WTC11 (cell line): ENCODE measurements at regions not wholly inside any gene's neighbourhood (a gene's known extent, or its start where the extent isn't known, plus 50 kb on each side); places are given as distances from the start of the nearest gene placed in this dataset.

Experiments used
- ATAC-seq: fragments of 200-7000 bp; cut with Tn5 transposase; 2 replicates; pipeline ENCODE4 v1.10.0; 2021; ENCODE audit warnings: mild to moderate bottlenecking, moderate library complexity
- CTCF ChIA-PET: fragments of 300-600 bp; sonication (Branson Sonifier 250); formaldehyde crosslinking; loops from one replicate; lab custom pipeline; 2021; ENCODE audit warnings: antibody characterized with exemption; lab: Charles Lee
- POLR2A ChIA-PET: fragments of 350-600 bp; sonication (Branson Sonifier 250); formaldehyde crosslinking; loops from one replicate; lab custom pipeline; 2021; ENCODE audit warnings: antibody characterized with exemption; lab: Charles Lee
- DNase-seq: peaks from one replicate; pipeline ENCODE4 v3.0.0; 2021; ENCODE audit warnings: low spot score
- H3K27ac Mint-ChIP-seq: 2 replicates; pipeline ENCODE4 v1.8.0; 2021; ENCODE audit warnings: mixed read lengths
- H3K27me3 Mint-ChIP-seq: 2 replicates; pipeline ENCODE4 v1.8.0; 2021; ENCODE audit warnings: low read depth, mild to moderate bottlenecking, moderate library complexity, mixed read lengths
- H3K36me3 Mint-ChIP-seq: 2 replicates; pipeline ENCODE4 v1.8.0; 2021; ENCODE audit warnings: mixed read lengths
- H3K4me1 Mint-ChIP-seq: 2 replicates; pipeline ENCODE4 v1.8.0; 2022; ENCODE audit warnings: mixed read lengths
- H3K4me3 Mint-ChIP-seq: 2 replicates; pipeline ENCODE4 v1.8.0; 2021; ENCODE audit warnings: mild to moderate bottlenecking, moderate library complexity, mixed read lengths
- H3K9me3 Mint-ChIP-seq: 2 replicates; pipeline ENCODE4 v1.8.0; 2021; ENCODE audit warnings: mixed read lengths
- FOXK1 ChIP-seq: sonication (generic); formaldehyde crosslinking; IDR thresholded peaks from 2 replicates; pipeline ENCODE4 v1.8.0; 2022; ENCODE audit warnings: mild to moderate bottlenecking, moderate library complexity, missing genetic modification reagents
- GRHL2 ChIP-seq: fragments of 250-450 bp; sonication (Bioruptor Pico); IDR thresholded peaks from 2 replicates; pipeline ENCODE4 v1.8.0; 2022; ENCODE audit warnings: mild to moderate bottlenecking, moderate library complexity; ENCODE audit not compliant: insufficient replicate concordance, severe bottlenecking
- GTF2I ChIP-seq: fragments of 250-450 bp; sonication (Bioruptor Pico); conservative IDR thresholded peaks from 2 replicates; pipeline ENCODE4 v1.4.0; 2021; ENCODE audit warnings: mild to moderate bottlenecking
- HMGA2 ChIP-seq: fragments of 250-450 bp; sonication (Bioruptor Pico); IDR thresholded peaks from 2 replicates; pipeline ENCODE4 v1.4.0; 2021; ENCODE audit warnings: mild to moderate bottlenecking, moderate library complexity
- MXD4 ChIP-seq: fragments of 250-450 bp; sonication (Bioruptor Pico); IDR thresholded peaks from 2 replicates; pipeline ENCODE4 v1.8.0; 2021; ENCODE audit warnings: mild to moderate bottlenecking, moderate library complexity, borderline replicate concordance
- PRRX2 ChIP-seq: fragments of 250-450 bp; sonication (Bioruptor Pico); IDR thresholded peaks from 2 replicates; pipeline ENCODE4 v1.8.0; 2021; ENCODE audit warnings: mild to moderate bottlenecking
- RELA ChIP-seq: sonication (generic); formaldehyde crosslinking; IDR thresholded peaks from 2 replicates; pipeline ENCODE4 v1.8.1; 2022; ENCODE audit warnings: missing genetic modification reagents, mild to moderate bottlenecking, borderline replicate concordance
- RORB ChIP-seq: fragments of 250-450 bp; sonication (Bioruptor Pico); IDR thresholded peaks from 2 replicates; pipeline ENCODE4 v1.9.0; 2021; ENCODE audit warnings: mild to moderate bottlenecking
- SMAD3 ChIP-seq: sonication (generic); formaldehyde crosslinking; IDR thresholded peaks from 2 replicates; pipeline ENCODE4 v1.8.0; 2022; ENCODE audit warnings: missing genetic modification reagents, mild to moderate bottlenecking, borderline replicate concordance
- SMAD4 ChIP-seq: sonication (generic); formaldehyde crosslinking; IDR thresholded peaks from 2 replicates; pipeline ENCODE4 v1.8.0; 2022; ENCODE audit warnings: mild to moderate bottlenecking, missing genetic modification reagents
- SOX15 ChIP-seq: fragments of 250-450 bp; sonication (Bioruptor Pico); IDR thresholded peaks from 2 replicates; pipeline ENCODE4 v1.9.0; 2021; ENCODE audit warnings: mild to moderate bottlenecking
- TCF7 ChIP-seq: sonication (generic); formaldehyde crosslinking; IDR thresholded peaks from 2 replicates; pipeline ENCODE4 v1.8.0; 2022; ENCODE audit warnings: mild to moderate bottlenecking, low read depth, missing genetic modification reagents, moderate library complexity
- ZNF396 ChIP-seq: fragments of 250-450 bp; sonication (Bioruptor Pico); IDR thresholded peaks from 2 replicates; pipeline ENCODE4 v1.8.0; 2021; ENCODE audit warnings: mild to moderate bottlenecking, moderate library complexity, borderline replicate concordance
- TF ChIP-seq, protein P1 (sequence below): sonication (generic); formaldehyde crosslinking; IDR thresholded peaks from 2 replicates; pipeline ENCODE4 v1.8.1; 2023; ENCODE audit warnings: mild to moderate bottlenecking, missing genetic modification reagents, moderate library complexity
- TF ChIP-seq, protein P2 (sequence below): sonication (generic); formaldehyde crosslinking; IDR thresholded peaks from 2 replicates; pipeline ENCODE4 v1.8.0; 2023; ENCODE audit warnings: mild to moderate bottlenecking, missing genetic modification reagents
- TF ChIP-seq, protein P3 (sequence below): fragments of 250-450 bp; sonication (Bioruptor Pico); IDR thresholded peaks from 2 replicates; pipeline ENCODE4 v1.9.0; 2021; ENCODE audit warnings: mild to moderate bottlenecking
- TF ChIP-seq, protein P4 (sequence below): sonication (generic); formaldehyde crosslinking; IDR thresholded peaks from 2 replicates; pipeline ENCODE4 v1.8.1; 2023; ENCODE audit warnings: mild to moderate bottlenecking, missing genetic modification reagents, moderate library complexity
- TF ChIP-seq, protein P5 (sequence below): sonication (generic); formaldehyde crosslinking; IDR thresholded peaks from 2 replicates; pipeline ENCODE4 v1.8.1; 2023; ENCODE audit warnings: mild to moderate bottlenecking, missing genetic modification reagents
- TF ChIP-seq, protein P6 (sequence below): sonication (generic); formaldehyde crosslinking; IDR thresholded peaks from 2 replicates; pipeline ENCODE4 v1.8.0; 2022; ENCODE audit warnings: mild to moderate bottlenecking, missing genetic modification reagents
- TF ChIP-seq, protein P7 (sequence below): fragments of 250-450 bp; sonication (Bioruptor Pico); IDR thresholded peaks from 2 replicates; pipeline ENCODE4 v1.8.0; 2021; ENCODE audit warnings: mild to moderate bottlenecking
- TF ChIP-seq, protein P8 (sequence below): fragments of 250-450 bp; sonication (Bioruptor Pico); IDR thresholded peaks from 2 replicates; pipeline ENCODE4 v1.9.0; 2021; ENCODE audit warnings: moderate library complexity, mild to moderate bottlenecking, inconsistent platforms, borderline replicate concordance
- TF ChIP-seq, protein P9 (sequence below): fragments of 250-450 bp; sonication (Bioruptor Pico); conservative IDR thresholded peaks from 2 replicates; pipeline ENCODE4 v1.9.0; 2021; ENCODE audit warnings: mild to moderate bottlenecking

DNA sequence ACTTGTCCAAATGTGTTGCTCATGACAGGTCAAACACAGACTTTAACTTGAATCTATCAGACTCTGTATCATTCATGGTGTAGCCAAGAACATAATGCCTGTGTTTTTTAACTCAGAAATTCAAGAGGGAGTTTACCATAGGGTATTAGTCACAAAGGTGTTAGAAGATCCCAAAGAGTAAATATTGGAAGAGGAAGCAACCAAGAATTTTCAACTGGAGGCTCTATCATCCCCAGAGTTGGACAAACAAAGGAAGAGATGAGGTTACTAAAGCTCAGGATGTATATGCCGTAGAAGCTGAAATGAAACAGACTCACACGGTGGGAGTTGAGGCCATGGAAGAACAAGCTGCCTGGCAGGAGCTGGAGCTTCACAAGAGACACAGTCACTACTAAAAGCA lies 116.2 kb upstream of the COL8A1 start (continued):
- TF ChIP-seq, protein P1, sequence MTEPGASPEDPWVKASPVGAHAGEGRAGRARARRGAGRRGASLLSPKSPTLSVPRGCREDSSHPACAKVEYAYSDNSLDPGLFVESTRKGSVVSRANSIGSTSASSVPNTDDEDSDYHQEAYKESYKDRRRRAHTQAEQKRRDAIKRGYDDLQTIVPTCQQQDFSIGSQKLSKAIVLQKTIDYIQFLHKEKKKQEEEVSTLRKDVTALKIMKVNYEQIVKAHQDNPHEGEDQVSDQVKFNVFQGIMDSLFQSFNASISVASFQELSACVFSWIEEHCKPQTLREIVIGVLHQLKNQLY (CRISPR knock-in tag): no peak
- TF ChIP-seq SOX15 (CRISPR knock-in tag) (no peak), HMGA2 (CRISPR knock-in tag) (no peak), GRHL2 (CRISPR knock-in tag) (no peak), RELA (CRISPR knock-in tag) (no peak), TCF7 (CRISPR knock-in tag) (no peak), PRRX2 (no peak), ZNF396 (CRISPR knock-in tag) (no peak), SMAD4 (no peak), FOXK1 (no peak)
- TF ChIP-seq, protein P2, sequence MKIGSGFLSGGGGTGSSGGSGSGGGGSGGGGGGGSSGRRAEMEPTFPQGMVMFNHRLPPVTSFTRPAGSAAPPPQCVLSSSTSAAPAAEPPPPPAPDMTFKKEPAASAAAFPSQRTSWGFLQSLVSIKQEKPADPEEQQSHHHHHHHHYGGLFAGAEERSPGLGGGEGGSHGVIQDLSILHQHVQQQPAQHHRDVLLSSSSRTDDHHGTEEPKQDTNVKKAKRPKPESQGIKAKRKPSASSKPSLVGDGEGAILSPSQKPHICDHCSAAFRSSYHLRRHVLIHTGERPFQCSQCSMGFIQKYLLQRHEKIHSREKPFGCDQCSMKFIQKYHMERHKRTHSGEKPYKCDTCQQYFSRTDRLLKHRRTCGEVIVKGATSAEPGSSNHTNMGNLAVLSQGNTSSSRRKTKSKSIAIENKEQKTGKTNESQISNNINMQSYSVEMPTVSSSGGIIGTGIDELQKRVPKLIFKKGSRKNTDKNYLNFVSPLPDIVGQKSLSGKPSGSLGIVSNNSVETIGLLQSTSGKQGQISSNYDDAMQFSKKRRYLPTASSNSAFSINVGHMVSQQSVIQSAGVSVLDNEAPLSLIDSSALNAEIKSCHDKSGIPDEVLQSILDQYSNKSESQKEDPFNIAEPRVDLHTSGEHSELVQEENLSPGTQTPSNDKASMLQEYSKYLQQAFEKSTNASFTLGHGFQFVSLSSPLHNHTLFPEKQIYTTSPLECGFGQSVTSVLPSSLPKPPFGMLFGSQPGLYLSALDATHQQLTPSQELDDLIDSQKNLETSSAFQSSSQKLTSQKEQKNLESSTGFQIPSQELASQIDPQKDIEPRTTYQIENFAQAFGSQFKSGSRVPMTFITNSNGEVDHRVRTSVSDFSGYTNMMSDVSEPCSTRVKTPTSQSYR (CRISPR knock-in tag): no peak
- TF ChIP-seq, protein P3, sequence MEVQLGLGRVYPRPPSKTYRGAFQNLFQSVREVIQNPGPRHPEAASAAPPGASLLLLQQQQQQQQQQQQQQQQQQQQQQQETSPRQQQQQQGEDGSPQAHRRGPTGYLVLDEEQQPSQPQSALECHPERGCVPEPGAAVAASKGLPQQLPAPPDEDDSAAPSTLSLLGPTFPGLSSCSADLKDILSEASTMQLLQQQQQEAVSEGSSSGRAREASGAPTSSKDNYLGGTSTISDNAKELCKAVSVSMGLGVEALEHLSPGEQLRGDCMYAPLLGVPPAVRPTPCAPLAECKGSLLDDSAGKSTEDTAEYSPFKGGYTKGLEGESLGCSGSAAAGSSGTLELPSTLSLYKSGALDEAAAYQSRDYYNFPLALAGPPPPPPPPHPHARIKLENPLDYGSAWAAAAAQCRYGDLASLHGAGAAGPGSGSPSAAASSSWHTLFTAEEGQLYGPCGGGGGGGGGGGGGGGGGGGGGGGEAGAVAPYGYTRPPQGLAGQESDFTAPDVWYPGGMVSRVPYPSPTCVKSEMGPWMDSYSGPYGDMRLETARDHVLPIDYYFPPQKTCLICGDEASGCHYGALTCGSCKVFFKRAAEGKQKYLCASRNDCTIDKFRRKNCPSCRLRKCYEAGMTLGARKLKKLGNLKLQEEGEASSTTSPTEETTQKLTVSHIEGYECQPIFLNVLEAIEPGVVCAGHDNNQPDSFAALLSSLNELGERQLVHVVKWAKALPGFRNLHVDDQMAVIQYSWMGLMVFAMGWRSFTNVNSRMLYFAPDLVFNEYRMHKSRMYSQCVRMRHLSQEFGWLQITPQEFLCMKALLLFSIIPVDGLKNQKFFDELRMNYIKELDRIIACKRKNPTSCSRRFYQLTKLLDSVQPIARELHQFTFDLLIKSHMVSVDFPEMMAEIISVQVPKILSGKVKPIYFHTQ (CRISPR knock-in tag): no peak
- TF ChIP-seq, protein P4, sequence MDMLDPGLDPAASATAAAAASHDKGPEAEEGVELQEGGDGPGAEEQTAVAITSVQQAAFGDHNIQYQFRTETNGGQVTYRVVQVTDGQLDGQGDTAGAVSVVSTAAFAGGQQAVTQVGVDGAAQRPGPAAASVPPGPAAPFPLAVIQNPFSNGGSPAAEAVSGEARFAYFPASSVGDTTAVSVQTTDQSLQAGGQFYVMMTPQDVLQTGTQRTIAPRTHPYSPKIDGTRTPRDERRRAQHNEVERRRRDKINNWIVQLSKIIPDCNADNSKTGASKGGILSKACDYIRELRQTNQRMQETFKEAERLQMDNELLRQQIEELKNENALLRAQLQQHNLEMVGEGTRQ: no peak
- TF ChIP-seq, protein P5, sequence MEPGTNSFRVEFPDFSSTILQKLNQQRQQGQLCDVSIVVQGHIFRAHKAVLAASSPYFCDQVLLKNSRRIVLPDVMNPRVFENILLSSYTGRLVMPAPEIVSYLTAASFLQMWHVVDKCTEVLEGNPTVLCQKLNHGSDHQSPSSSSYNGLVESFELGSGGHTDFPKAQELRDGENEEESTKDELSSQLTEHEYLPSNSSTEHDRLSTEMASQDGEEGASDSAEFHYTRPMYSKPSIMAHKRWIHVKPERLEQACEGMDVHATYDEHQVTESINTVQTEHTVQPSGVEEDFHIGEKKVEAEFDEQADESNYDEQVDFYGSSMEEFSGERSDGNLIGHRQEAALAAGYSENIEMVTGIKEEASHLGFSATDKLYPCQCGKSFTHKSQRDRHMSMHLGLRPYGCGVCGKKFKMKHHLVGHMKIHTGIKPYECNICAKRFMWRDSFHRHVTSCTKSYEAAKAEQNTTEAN: no peak
- TF ChIP-seq, protein P6, sequence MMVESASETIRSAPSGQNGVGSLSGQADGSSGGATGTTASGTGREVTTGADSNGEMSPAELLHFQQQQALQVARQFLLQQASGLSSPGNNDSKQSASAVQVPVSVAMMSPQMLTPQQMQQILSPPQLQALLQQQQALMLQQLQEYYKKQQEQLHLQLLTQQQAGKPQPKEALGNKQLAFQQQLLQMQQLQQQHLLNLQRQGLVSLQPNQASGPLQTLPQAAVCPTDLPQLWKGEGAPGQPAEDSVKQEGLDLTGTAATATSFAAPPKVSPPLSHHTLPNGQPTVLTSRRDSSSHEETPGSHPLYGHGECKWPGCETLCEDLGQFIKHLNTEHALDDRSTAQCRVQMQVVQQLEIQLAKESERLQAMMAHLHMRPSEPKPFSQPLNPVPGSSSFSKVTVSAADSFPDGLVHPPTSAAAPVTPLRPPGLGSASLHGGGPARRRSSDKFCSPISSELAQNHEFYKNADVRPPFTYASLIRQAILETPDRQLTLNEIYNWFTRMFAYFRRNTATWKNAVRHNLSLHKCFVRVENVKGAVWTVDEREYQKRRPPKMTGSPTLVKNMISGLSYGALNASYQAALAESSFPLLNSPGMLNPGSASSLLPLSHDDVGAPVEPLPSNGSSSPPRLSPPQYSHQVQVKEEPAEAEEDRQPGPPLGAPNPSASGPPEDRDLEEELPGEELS (CRISPR knock-in tag): no peak
- TF ChIP-seq, all 79 proteins: peak for 0

DNA sequence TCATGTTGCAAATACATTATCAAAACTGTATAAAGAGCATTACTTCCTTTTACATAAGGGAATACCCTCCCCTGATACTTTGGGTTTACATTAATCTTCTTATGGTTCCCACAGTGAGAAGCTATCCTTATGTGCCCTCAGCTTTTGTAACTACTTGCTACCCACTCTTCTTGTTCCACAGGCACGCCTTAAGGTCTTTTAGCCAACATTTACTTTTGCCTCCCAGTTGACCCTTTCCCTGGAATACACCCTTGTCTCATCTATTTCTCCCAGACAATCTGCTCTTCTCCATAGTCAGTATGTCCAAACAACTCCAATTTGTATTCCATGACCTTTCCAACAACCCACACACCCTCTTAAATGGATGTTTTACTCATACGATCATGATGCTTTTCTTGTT lies 116.8 kb upstream of the COL8A1 start:
- Mint-ChIP-seq H3K27me3 (no peaks in the 10 kb centered on the region), H3K36me3 (no peaks in the 10 kb centered on the region), H3K4me1 (no peaks in the 10 kb centered on the region), H3K4me3 (no peak overlapping the region), H3K27ac (no peak overlapping the region), H3K9me3 (peaks cover 4% of the 10 kb centered on the region; the same call in 1 of the 2 replicates)
- DNase-seq: no peak
- ChIA-PET CTCF (no interaction called here), POLR2A (no interaction called here)
- no peak for ATAC-seq
- no peak for TF ChIP-seq MXD4 (CRISPR knock-in tag)
- no peak for TF ChIP-seq PRRX2
- TF ChIP-seq ZNF396 (CRISPR knock-in tag): no peak
- TF ChIP-seq, protein P7, sequence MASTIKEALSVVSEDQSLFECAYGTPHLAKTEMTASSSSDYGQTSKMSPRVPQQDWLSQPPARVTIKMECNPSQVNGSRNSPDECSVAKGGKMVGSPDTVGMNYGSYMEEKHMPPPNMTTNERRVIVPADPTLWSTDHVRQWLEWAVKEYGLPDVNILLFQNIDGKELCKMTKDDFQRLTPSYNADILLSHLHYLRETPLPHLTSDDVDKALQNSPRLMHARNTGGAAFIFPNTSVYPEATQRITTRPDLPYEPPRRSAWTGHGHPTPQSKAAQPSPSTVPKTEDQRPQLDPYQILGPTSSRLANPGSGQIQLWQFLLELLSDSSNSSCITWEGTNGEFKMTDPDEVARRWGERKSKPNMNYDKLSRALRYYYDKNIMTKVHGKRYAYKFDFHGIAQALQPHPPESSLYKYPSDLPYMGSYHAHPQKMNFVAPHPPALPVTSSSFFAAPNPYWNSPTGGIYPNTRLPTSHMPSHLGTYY (CRISPR knock-in tag): no peak
- no peak for TF ChIP-seq RORB (CRISPR knock-in tag)
- TF ChIP-seq, protein P8, sequence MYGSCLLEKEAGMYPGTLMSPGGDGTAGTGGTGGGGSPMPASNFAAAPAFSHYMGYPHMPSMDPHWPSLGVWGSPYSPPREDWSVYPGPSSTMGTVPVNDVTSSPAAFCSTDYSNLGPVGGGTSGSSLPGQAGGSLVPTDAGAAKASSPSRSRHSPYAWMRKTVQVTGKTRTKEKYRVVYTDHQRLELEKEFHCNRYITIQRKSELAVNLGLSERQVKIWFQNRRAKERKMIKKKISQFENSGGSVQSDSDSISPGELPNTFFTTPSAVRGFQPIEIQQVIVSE (CRISPR knock-in tag): no peak
- no peak for TF ChIP-seq GTF2I (CRISPR knock-in tag)
- TF ChIP-seq, protein P9, sequence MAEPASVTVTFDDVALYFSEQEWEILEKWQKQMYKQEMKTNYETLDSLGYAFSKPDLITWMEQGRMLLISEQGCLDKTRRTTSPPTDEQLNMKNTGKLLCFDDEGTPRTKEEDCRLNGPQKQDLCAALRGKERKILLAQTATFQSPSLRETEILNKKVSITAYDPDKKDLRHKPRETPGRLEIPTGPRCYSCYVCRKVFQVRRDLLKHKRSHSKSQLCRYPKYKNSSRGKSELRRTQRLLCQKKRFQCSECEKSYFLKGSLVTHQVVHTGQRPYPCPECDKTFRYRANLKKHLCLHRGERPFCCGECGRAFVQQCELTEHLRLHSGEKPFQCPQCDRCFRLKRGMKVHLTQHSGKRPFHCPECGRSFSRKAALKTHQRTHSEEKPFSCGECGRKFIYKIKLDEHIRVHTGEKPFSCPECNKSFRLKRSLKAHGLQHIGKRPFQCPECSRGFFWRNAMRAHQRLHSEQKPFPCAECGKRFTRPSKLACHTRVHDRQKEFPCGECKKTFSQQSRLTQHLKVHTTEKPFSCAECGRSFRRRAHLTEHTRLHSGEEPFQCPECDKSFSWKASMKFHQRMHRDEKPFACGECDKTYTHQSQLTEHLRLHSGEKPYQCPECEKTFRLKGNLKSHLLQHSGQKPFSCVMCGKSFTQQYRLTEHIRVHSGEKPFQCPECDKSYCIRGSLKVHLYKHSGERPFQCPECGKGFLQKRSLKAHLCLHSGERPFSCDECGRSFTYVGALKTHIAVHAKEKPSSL (CRISPR knock-in tag): no peak
- TF ChIP-seq SMAD3 (CRISPR knock-in tag): no peak
